ENCODE measurements at regions not wholly inside any gene's neighbourhood (a gene's known extent, or its start where the extent isn't known, plus 50 kb on each side); places are given as distances from the start of the nearest gene placed in this dataset.

DNA sequence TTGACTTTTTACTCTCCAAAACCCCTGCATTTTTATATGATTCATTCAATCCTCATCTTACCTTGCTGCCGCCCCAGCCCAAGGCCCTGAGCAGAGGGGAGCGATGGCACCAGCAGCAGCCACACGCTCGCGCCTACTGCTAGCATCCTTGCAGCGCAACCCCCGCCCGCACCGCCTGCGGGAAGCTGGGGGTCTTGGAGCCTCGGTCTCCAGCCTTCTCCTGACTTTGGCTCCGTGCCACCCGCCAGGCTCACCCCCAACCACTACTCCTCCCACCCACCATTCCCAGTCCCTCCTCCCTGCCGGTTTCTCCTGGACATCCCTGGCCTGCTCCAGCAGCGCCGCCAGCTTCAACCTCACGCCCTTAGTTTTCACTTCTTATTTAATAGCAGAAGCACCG lies 76.6 kb downstream of the RPE65 start (continued):
- TF ChIP-seq, protein P1, sequence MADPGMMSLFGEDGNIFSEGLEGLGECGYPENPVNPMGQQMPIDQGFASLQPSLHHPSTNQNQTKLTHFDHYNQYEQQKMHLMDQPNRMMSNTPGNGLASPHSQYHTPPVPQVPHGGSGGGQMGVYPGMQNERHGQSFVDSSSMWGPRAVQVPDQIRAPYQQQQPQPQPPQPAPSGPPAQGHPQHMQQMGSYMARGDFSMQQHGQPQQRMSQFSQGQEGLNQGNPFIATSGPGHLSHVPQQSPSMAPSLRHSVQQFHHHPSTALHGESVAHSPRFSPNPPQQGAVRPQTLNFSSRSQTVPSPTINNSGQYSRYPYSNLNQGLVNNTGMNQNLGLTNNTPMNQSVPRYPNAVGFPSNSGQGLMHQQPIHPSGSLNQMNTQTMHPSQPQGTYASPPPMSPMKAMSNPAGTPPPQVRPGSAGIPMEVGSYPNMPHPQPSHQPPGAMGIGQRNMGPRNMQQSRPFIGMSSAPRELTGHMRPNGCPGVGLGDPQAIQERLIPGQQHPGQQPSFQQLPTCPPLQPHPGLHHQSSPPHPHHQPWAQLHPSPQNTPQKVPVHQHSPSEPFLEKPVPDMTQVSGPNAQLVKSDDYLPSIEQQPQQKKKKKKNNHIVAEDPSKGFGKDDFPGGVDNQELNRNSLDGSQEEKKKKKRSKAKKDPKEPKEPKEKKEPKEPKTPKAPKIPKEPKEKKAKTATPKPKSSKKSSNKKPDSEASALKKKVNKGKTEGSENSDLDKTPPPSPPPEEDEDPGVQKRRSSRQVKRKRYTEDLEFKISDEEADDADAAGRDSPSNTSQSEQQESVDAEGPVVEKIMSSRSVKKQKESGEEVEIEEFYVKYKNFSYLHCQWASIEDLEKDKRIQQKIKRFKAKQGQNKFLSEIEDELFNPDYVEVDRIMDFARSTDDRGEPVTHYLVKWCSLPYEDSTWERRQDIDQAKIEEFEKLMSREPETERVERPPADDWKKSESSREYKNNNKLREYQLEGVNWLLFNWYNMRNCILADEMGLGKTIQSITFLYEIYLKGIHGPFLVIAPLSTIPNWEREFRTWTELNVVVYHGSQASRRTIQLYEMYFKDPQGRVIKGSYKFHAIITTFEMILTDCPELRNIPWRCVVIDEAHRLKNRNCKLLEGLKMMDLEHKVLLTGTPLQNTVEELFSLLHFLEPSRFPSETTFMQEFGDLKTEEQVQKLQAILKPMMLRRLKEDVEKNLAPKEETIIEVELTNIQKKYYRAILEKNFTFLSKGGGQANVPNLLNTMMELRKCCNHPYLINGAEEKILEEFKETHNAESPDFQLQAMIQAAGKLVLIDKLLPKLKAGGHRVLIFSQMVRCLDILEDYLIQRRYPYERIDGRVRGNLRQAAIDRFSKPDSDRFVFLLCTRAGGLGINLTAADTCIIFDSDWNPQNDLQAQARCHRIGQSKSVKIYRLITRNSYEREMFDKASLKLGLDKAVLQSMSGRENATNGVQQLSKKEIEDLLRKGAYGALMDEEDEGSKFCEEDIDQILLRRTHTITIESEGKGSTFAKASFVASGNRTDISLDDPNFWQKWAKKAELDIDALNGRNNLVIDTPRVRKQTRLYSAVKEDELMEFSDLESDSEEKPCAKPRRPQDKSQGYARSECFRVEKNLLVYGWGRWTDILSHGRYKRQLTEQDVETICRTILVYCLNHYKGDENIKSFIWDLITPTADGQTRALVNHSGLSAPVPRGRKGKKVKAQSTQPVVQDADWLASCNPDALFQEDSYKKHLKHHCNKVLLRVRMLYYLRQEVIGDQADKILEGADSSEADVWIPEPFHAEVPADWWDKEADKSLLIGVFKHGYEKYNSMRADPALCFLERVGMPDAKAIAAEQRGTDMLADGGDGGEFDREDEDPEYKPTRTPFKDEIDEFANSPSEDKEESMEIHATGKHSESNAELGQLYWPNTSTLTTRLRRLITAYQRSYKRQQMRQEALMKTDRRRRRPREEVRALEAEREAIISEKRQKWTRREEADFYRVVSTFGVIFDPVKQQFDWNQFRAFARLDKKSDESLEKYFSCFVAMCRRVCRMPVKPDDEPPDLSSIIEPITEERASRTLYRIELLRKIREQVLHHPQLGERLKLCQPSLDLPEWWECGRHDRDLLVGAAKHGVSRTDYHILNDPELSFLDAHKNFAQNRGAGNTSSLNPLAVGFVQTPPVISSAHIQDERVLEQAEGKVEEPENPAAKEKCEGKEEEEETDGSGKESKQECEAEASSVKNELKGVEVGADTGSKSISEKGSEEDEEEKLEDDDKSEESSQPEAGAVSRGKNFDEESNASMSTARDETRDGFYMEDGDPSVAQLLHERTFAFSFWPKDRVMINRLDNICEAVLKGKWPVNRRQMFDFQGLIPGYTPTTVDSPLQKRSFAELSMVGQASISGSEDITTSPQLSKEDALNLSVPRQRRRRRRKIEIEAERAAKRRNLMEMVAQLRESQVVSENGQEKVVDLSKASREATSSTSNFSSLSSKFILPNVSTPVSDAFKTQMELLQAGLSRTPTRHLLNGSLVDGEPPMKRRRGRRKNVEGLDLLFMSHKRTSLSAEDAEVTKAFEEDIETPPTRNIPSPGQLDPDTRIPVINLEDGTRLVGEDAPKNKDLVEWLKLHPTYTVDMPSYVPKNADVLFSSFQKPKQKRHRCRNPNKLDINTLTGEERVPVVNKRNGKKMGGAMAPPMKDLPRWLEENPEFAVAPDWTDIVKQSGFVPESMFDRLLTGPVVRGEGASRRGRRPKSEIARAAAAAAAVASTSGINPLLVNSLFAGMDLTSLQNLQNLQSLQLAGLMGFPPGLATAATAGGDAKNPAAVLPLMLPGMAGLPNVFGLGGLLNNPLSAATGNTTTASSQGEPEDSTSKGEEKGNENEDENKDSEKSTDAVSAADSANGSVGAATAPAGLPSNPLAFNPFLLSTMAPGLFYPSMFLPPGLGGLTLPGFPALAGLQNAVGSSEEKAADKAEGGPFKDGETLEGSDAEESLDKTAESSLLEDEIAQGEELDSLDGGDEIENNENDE (IDR thresholded peaks at IDR 0.05; ENCODE audit: insufficient replicate concordance, low read length), result no peak
- TF ChIP-seq RBBP5 (IDR thresholded peaks at IDR 0.05; ENCODE audit: borderline replicate concordance, low read depth, low read length) (no peak), SRF (IDR thresholded peaks at IDR 0.05; ENCODE audit: low read depth, low read length) (no peak), KDM1A (IDR thresholded peaks at IDR 0.05; ENCODE audit: borderline replicate concordance, low read length) (no peak), CHD2 (IDR thresholded peaks at IDR 0.05; ENCODE audit: low read length) (no peak), SUZ12 (IDR thresholded peaks at IDR 0.05; ENCODE audit: low read length) (no peak), JUND (IDR thresholded peaks at IDR 0.05; ENCODE audit: low read length) (no peak), TBP (IDR thresholded peaks at IDR 0.05; ENCODE audit: low read depth, low read length) (no peak), FOSL1 (IDR thresholded peaks at IDR 0.05; ENCODE audit: insufficient read depth, low read depth, low read length) (no peak), NANOG (IDR thresholded peaks at IDR 0.05; ENCODE audit: insufficient read depth, low read depth, low read length, poor library complexity, severe bottlenecking) (no peak), EZH2 (IDR thresholded peaks at IDR 0.05; ENCODE audit: low read depth, low read length, severe bottlenecking) (no peak)
